ENCODE measurements at regions not wholly inside any gene's neighbourhood (a gene's known extent, or its start where the extent isn't known, plus 50 kb on each side); places are given as distances from the start of the nearest gene placed in this dataset.

GRCh38 chr15:45958924-45959323, 324.1 kb downstream of the SQOR start:
- no peak for TF ChIP-seq TAF1 (IDR thresholded peaks at IDR 0.05; ENCODE audit: low read depth, low read length)
- TF ChIP-seq BCL11A (IDR thresholded peaks at IDR 0.05; ENCODE audit: low read depth in 2 of 2, low read length in 2 of 2), result no peak
- TF ChIP-seq HDAC6 (IDR thresholded peaks at IDR 0.05; ENCODE audit: low read depth, low read length), result no peak
- TF ChIP-seq JUND (IDR thresholded peaks at IDR 0.05; ENCODE audit: low read length), result no peak
- no peak for TF ChIP-seq BRCA1 (IDR thresholded peaks at IDR 0.05; ENCODE audit: low read depth, low read length)
- no peak for TF ChIP-seq POLR2AphosphoS5 (IDR thresholded peaks at IDR 0.05; ENCODE audit: low read depth, low read length)
- TF ChIP-seq EP300 (IDR thresholded peaks at IDR 0.05; ENCODE audit: borderline replicate concordance in 1 of 2, low read depth in 2 of 2, low read length in 2 of 2), result no peak
- no peak for TF ChIP-seq GABPA (IDR thresholded peaks at IDR 0.05; ENCODE audit: borderline replicate concordance, insufficient read depth, low read length)
- no peak for TF ChIP-seq SUZ12 (IDR thresholded peaks at IDR 0.05; ENCODE audit: low read length)
- no peak for TF ChIP-seq CBX5 (IDR thresholded peaks at IDR 0.05; ENCODE audit: low read depth, low read length)
- TF ChIP-seq EZH2 (IDR thresholded peaks at IDR 0.05; ENCODE audit: low read depth, low read length, severe bottlenecking), result no peak
- TF ChIP-seq SP4 (IDR thresholded peaks at IDR 0.05; ENCODE audit: low read length), result no peak
- TF ChIP-seq ATF3 (IDR thresholded peaks at IDR 0.05; ENCODE audit: insufficient read depth, low read depth, low read length), result no peak
- Histone ChIP-seq H3K36me3 (ENCODE audit: control insufficient read depth in 2 of 4, insufficient read depth in 4 of 4, low read length in 3 of 4) (no peaks in the 10 kb centered on the region), H4K5ac (ENCODE audit: insufficient read length, low read depth, low read length) (no peak overlapping the region), H2AK5ac (ENCODE audit: low read depth, low read length) (no peak overlapping the region), H3K4me1 (replicated peaks in 1 of 4; ENCODE audit: control insufficient read depth in 3 of 4, insufficient read depth in 4 of 4, low read length in 3 of 4) (no peaks in the 10 kb centered on the region), H2BK15ac (ENCODE audit: low read length) (no peak overlapping the region), H3K23me2 (ENCODE audit: low read depth, low read length) (no peaks in the 10 kb centered on the region), H2BK5ac (ENCODE audit: low read depth, low read length) (no peak overlapping the region), H3K79me1 (ENCODE audit: low read depth, low read length) (no peaks in the 10 kb centered on the region), H2BK20ac (ENCODE audit: low read length) (no peak overlapping the region), H4K91ac (replicated peaks; ENCODE audit: insufficient read length, low read length) (no peak overlapping the region), H3K9ac (replicated peaks in 1 of 4; ENCODE audit: extremely low read depth in 1 of 4, low read depth in 3 of 4, low read length in 3 of 4) (no peak overlapping the region), H3K23ac (ENCODE audit: insufficient read length) (no peak overlapping the region), H3K27ac (ENCODE audit: low read depth, low read length) (no peak overlapping the region), H3K9me3 (ENCODE audit: insufficient read depth in 2 of 2, low read depth in 1 of 2, low read length in 1 of 2) (no peaks in the 10 kb centered on the region), H3K79me2 (ENCODE audit: control insufficient read depth in 1 of 2, insufficient read depth in 2 of 2, low read length in 2 of 2) (no peaks in the 10 kb centered on the region), H2AFZ (ENCODE audit: low read length) (no peak overlapping the region), H4K20me1 (replicated peaks in 1 of 2; ENCODE audit: control insufficient read depth in 1 of 2, insufficient read depth in 2 of 2, low read length in 2 of 2) (no peaks in the 10 kb centered on the region), H3K18ac (ENCODE audit: extremely low read depth, low read length) (no peak overlapping the region), H3K4me2 (ENCODE audit: insufficient read depth in 1 of 2, low read depth in 2 of 2, low read length in 2 of 2) (no peak overlapping the region), H2BK12ac (ENCODE audit: low read depth, low read length) (no peak overlapping the region), H4K8ac (ENCODE audit: extremely low read depth, insufficient read depth, low read length) (no peak overlapping the region), H2BK120ac (replicated peaks; ENCODE audit: low read depth, low read length) (no peak overlapping the region), H3K4ac (replicated peaks; ENCODE audit: insufficient read length, low read depth, low read length) (no peak overlapping the region), H3K4me3 (ENCODE audit: extremely low read depth in 1 of 4, insufficient read depth in 2 of 4, low read depth in 3 of 4, low read length in 4 of 4) (no peak overlapping the region), H3K27me3 (replicated peaks in 1 of 4; ENCODE audit: control insufficient read depth in 3 of 4, extremely low read depth in 1 of 4, insufficient read depth in 3 of 4, low read length in 3 of 4) (no peaks in the 10 kb centered on the region), H3K56ac (replicated peaks; ENCODE audit: insufficient read length, low read depth, low read length) (no peak overlapping the region), H3K14ac (ENCODE audit: insufficient read length) (no peak overlapping the region)
- ChIA-PET POLR2A (ENCODE audit: partially characterized antibody) (no interaction called here), CTCF (ENCODE audit: partially characterized antibody) (interaction anchor here (0.9 kb wide), 1 partner anchor 155 kb away, joined by 3 read pairs; no protein-coding TSS in a partner anchor)
- 92% methylated on average over 3 of the region's 3 CpGs; no CpG with 5 or more reads in 1 of the 2 experiments for WGBS, 2 experiments (ENCODE audit: extremely low coverage in 1 of 2, insufficient coverage in 1 of 2, insufficient read length in 1 of 2, insufficient replicate concordance in 2 of 2, low coverage in 1 of 2, low lambda C conversion rate in 2 of 2, missing lambda C conversion rate in 1 of 2)
- no peak for FAIRE-seq
- DNase-seq (ENCODE audit: low read depth in 1 of 2, low spot score in 2 of 2), result no peak

Measured in H1 (cell line).